CD4-positive, alpha-beta T cell (primary cell): ENCODE measurements at regions not wholly inside any gene's neighbourhood (a gene's known extent, or its start where the extent isn't known, plus 50 kb on each side); places are given as distances from the start of the nearest gene placed in this dataset.

Source experiments
- ATAC-seq: fragments of 200-7000 bp; cut with Tn5 transposase; one replicate; pipeline ENCODE4 v1.10.0; 2022; ENCODE audit warnings: mild to moderate bottlenecking; ENCODE audit not compliant: poor library complexity
- CTCF ChIA-PET: fragments of 350-600 bp; sonication (Branson Sonifier 250); formaldehyde crosslinking; loops from one replicate; lab custom pipeline; 2021; ENCODE audit warnings: antibody characterized with exemption, inconsistent platforms; lab: Charles Lee
- POLR2A ChIA-PET: fragments of 350-600 bp; sonication (Branson Sonifier 250); formaldehyde crosslinking; loops from one replicate; lab custom pipeline; 2021; ENCODE audit warnings: antibody characterized with exemption, inconsistent platforms; lab: Charles Lee
- DNase-seq, 14 experiments: peaks; one replicate each; pipeline ENCODE4 v3.0.0-alpha.2; 2013 to 2020; ENCODE audit warnings: mixed read lengths in 2 of 14
- H3K27ac ChIP-seq, 2 donors: one replicate each; pipeline versions ENCODE4 v1.5.1 to v1.7.0; 2013; ENCODE audit warnings: low read length in 2 of 2, low read depth in 1 of 2, mild to moderate bottlenecking in 1 of 2
- H3K27me3 ChIP-seq, 2 experiments: 1 replicate in 1 of 2; 2 replicates in 1 of 2; pipeline versions ENCODE4 v1.6.1 to v1.7.0; 2013; ENCODE audit warnings: low read length in 2 of 2, control low read depth in 1 of 2, mild to moderate bottlenecking in 1 of 2, moderate library complexity in 1 of 2; ENCODE audit not compliant: insufficient read depth in 2 of 2, control insufficient read depth in 1 of 2
- H3K36me3 ChIP-seq: one replicate; pipeline ENCODE4 v1.6.1; 2013; ENCODE audit warnings: low read length, control low read depth; ENCODE audit not compliant: insufficient read depth
- H3K4me1 ChIP-seq: one replicate; pipeline ENCODE4 v1.6.1; 2013; ENCODE audit warnings: low read length, control low read depth; ENCODE audit not compliant: insufficient read depth
- H3K4me3 ChIP-seq: one replicate; pipeline ENCODE4 v1.5.1; 2013; ENCODE audit warnings: mild to moderate bottlenecking, low read length, moderate library complexity
- H3K9me3 ChIP-seq, 2 experiments: 1 replicate in 1 of 2; 2 replicates in 1 of 2; pipeline versions ENCODE4 v1.6.1 to v1.7.0; 2013; ENCODE audit warnings: low read length in 2 of 2, mild to moderate bottlenecking in 2 of 2, control low read depth in 1 of 2, moderate library complexity in 1 of 2; ENCODE audit not compliant: control insufficient read depth in 1 of 2, insufficient read depth in 1 of 2
- H3K27ac Mint-ChIP-seq: one replicate; pipeline ENCODE4 v1.8.0; 2020; ENCODE audit warnings: mixed read lengths
- H3K27me3 Mint-ChIP-seq: one replicate; pipeline ENCODE4 v1.8.0; 2021; ENCODE audit warnings: mixed read lengths
- H3K36me3 Mint-ChIP-seq: one replicate; pipeline ENCODE4 v1.8.0; 2021; ENCODE audit warnings: low read depth, mixed read lengths
- H3K4me1 Mint-ChIP-seq: one replicate; pipeline ENCODE4 v1.8.0; 2021; ENCODE audit warnings: low read depth, mixed read lengths
- H3K4me3 Mint-ChIP-seq: one replicate; pipeline ENCODE4 v1.8.0; 2020; ENCODE audit warnings: mild to moderate bottlenecking, mixed read lengths
- H3K9me3 Mint-ChIP-seq: one replicate; pipeline ENCODE4 v1.8.0; 2020; ENCODE audit warnings: mixed read lengths
- intact Hi-C, 2 experiments: fragments of 100-400 bp; cut with DNase I in 1 of 2; cut with micrococcal nuclease in 1 of 2; formaldehyde crosslinking; loops; one replicate each; pipeline versions ENCODE4 v1.15.1 to v1.9.0; 2023 to 2025; cut with DNase I, micrococcal nuclease
- TF ChIP-seq, protein P1 (sequence below): fragments of 200-600 bp; IDR thresholded peaks from one replicate; pipeline ENCODE4 v1.8.0; 2022; ENCODE audit warnings: antibody characterized with exemption, mild to moderate bottlenecking

DNA sequence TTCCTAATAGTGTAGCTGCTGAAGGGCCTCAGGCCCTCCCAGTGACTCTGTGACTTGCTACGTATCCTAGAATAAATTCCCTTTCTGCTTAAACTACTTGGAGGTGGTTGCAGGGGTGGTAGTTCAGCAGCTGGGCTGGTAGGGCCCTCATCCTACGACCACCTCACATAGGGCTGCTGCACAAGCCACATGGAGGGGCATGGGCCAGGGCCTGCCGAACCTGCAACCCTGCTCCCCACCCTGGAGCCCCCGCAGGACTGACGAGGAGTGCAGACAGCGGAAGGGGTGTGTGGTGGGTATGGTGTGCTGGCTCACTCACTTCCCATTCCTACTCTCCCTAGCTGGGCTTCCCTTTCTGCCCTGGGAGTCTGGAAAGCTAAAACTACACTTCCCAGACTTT lies 56.2 kb upstream of the MLN start:
- Mint-ChIP-seq H3K4me1 (peaks cover 77% of the 10 kb centered on the region), H3K9me3 (no peaks in the 10 kb centered on the region), H3K4me3 (no peak overlapping the region), H3K27me3 (no peaks in the 10 kb centered on the region), H3K36me3 (no peaks in the 10 kb centered on the region), H3K27ac (no peak overlapping the region)
- CTCF ChIA-PET = no interaction called here
- H3K36me3 ChIP-seq = no peaks in the 10 kb centered on the region
- intact Hi-C loops = no loop called here
- no peak overlapping the region for H3K4me3 ChIP-seq
- ATAC-seq (no peak), DNase-seq (no peak)
- H3K27ac ChIP-seq = no peak overlapping the region
- peaks cover 82% of the 10 kb centered on the region for H3K4me1 ChIP-seq
- POLR2A ChIA-PET = interaction anchor here (2.0 to 2.7 kb wide), 3 partner anchors 45 to 71 kb away, joined by 10 to 13 read pairs (median 11); partner anchors contain the start of gene LEMD2
- TF ChIP-seq, protein P1, sequence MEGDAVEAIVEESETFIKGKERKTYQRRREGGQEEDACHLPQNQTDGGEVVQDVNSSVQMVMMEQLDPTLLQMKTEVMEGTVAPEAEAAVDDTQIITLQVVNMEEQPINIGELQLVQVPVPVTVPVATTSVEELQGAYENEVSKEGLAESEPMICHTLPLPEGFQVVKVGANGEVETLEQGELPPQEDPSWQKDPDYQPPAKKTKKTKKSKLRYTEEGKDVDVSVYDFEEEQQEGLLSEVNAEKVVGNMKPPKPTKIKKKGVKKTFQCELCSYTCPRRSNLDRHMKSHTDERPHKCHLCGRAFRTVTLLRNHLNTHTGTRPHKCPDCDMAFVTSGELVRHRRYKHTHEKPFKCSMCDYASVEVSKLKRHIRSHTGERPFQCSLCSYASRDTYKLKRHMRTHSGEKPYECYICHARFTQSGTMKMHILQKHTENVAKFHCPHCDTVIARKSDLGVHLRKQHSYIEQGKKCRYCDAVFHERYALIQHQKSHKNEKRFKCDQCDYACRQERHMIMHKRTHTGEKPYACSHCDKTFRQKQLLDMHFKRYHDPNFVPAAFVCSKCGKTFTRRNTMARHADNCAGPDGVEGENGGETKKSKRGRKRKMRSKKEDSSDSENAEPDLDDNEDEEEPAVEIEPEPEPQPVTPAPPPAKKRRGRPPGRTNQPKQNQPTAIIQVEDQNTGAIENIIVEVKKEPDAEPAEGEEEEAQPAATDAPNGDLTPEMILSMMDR = no peak
- H3K27me3 ChIP-seq = peaks cover 1 to 13% of the 10 kb centered on the region in 2 experiments
- H3K9me3 ChIP-seq = no peaks in the 10 kb centered on the region

DNA sequence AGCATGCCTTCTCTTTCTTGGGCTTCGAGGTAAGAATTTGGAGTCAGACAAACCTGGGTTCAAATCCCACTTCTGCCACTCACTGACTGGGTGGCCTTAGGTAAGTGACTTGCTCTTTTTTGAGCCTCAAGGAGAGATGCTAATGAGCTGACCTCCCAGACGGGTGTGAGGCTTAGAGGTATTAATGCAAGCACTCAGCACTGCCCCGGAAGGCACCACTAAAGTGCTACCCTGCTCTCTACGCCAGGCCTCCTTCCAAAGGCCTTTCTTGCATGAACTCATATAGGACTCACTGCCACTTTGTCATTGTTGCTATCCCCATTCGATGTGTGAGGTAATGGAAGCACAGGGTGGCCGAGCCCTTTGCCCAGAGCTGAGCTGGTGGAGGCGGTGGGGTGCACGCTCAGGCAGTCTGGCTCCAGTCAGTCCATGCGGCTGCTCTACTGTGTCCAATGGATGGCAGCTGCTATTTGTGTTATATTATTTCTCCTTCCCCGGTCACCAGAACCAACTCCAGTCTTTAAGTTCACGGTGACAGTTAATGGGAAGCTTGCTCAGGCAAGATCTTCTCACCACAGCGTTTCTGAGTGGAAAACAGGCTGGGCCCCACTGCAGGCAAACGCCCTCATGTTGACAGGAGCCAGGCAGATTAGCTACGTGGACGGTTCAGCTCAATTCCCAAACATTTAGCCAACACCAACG lies 55.2 kb upstream of the MLN start:
- Histone ChIP-seq H3K27me3 (peaks cover 5 to 13% of the 10 kb centered on the region in 2 experiments), H3K27ac (no peak overlapping the region), H3K36me3 (no peaks in the 10 kb centered on the region), H3K4me1 (peaks cover 81% of the 10 kb centered on the region), H3K4me3 (no peak overlapping the region), H3K9me3 (no peaks in the 10 kb centered on the region)
- no peak for DNase-seq
- Mint-ChIP-seq H3K36me3 (no peaks in the 10 kb centered on the region), H3K4me1 (peaks cover 73% of the 10 kb centered on the region), H3K9me3 (no peaks in the 10 kb centered on the region), H3K27me3 (no peaks in the 10 kb centered on the region), H3K27ac (no peak overlapping the region), H3K4me3 (no peak overlapping the region)
- intact Hi-C loops = loop anchor here in 1 of 2 experiments (10.0 kb wide), 1 partner anchor 296 kb away; no protein-coding TSS in a partner anchor
- ChIA-PET CTCF (interaction anchor here (1.3 kb wide), 1 partner anchor 88 kb away, joined by 4 read pairs; no protein-coding TSS in a partner anchor), POLR2A (no interaction called here)
- TF ChIP-seq, protein P1 = no peak
- ATAC-seq = no peak

DNA sequence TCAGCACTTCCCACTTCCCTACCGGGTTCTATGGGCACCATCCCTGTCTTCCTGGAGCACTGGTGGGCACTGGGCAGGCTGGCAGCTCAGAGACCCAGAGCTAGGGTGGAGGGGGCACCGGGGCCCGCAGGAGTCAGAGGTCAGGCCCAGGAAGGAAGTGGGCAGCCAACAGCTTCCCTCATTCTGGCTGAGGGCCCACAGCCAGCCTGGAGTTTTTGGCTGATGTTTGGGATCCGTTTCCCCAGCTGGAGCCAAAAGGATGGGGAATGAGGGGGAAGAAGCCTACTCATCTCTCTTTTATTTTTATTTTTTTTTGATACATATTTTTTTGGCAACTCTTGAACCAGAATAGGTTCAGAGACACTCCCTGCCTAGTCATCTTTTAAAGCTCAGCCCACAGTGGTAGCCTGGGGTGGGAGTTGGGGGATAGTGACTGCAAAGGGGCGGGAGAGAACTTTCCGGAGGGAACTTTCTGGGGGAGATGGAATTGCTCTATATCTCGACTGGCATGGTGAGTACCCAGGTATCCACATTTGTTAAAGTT lies 54.2 kb upstream of the MLN start:
- no peaks in the 10 kb centered on the region for H3K36me3 Mint-ChIP-seq
- H3K4me1 Mint-ChIP-seq = peaks cover 67% of the 10 kb centered on the region
- ATAC-seq (no peak), DNase-seq (no peak)
- no peak overlapping the region for H3K4me3 Mint-ChIP-seq
- Histone ChIP-seq H3K27ac (no peak overlapping the region), H3K4me3 (no peak overlapping the region), H3K4me1 (peaks cover 78% of the 10 kb centered on the region), H3K36me3 (no peaks in the 10 kb centered on the region), H3K27me3 (peaks cover 5 to 13% of the 10 kb centered on the region in 2 experiments), H3K9me3 (no peaks in the 10 kb centered on the region)
- H3K27me3 Mint-ChIP-seq = no peaks in the 10 kb centered on the region
- H3K9me3 Mint-ChIP-seq = no peaks in the 10 kb centered on the region
- intact Hi-C loops = loop anchor here (2.0 to 10.0 kb wide), 2 partner anchors 47 to 297 kb away; no protein-coding TSS in a partner anchor
- TF ChIP-seq, protein P1 = no peak
- no peak overlapping the region for H3K27ac Mint-ChIP-seq
- POLR2A ChIA-PET = interaction anchor here (0.6 to 2.5 kb wide), 2 partner anchors 47 to 175 kb away, joined by 3 to 20 read pairs; no protein-coding TSS in a partner anchor
- CTCF ChIA-PET = interaction anchor here (1.3 kb wide), 1 partner anchor 87 kb away, joined by 4 read pairs; no protein-coding TSS in a partner anchor
